ENCODE measurements at regions not wholly inside any gene's neighbourhood (a gene's known extent, or its start where the extent isn't known, plus 50 kb on each side); places are given as distances from the start of the nearest gene placed in this dataset.

DNA sequence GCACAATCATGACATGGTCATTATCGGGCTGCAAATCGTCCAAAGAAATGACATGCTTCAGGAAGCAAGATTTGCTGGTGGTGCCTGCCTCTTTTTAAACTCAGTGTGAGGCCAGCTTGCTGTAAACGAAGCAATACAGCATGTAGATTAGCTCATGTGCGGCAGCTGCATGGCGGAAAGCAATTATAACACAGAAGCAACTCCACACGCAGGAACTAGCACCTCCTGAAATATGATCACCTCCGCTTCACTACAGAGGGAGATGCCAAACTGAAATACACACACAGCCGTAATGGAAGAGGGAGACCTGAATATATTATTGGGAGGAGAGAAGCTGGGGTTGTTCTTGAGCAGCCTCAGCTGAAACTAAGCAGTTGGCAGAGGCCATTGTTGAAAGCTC lies 312.5 kb downstream of the PSAT1 start:
- intact Hi-C loops (cut with DNase I; ENCODE audit: low total_unique reads), result no loop called here

DNA sequence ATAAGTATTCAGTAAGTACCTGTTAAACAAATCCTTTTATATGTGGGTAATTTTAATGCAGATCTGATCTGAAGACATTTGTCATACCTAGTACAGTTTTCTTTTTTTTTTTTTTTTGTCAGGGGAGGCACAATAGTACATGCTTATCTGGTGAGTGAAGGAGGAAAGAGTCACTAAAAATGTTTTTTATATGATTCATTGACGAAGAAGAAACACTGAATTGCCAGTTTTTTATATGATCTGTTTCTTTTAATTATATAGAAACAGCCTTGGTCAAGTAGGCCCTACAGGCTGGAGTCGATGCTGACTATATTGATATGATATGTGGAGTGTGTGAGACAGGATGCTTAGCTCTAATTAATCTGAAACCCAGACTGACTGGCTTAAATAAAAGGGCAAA lies 315.2 kb downstream of the PSAT1 start:
- Histone ChIP-seq H3K4me1 (peaks cover 0 to 3% of the 10 kb centered on the region in 2 donors), H3K36me3 (no peaks in the 10 kb centered on the region), H3K27ac (no peak overlapping the region), H3K27me3 (no peaks in the 10 kb centered on the region), H3K9me3 (no peaks in the 10 kb centered on the region), H3K4me3 (no peak overlapping the region)
- intact Hi-C loops (cut with DNase I; ENCODE audit: low total_unique reads) (no loop called here), in situ Hi-C loops (cut with MboI; ENCODE audit: low sequenced_read_pairs in 4 of 4) (no loop called here)
- no peak for DNase-seq
- no peak for ATAC-seq
- TF ChIP-seq, protein P1, sequence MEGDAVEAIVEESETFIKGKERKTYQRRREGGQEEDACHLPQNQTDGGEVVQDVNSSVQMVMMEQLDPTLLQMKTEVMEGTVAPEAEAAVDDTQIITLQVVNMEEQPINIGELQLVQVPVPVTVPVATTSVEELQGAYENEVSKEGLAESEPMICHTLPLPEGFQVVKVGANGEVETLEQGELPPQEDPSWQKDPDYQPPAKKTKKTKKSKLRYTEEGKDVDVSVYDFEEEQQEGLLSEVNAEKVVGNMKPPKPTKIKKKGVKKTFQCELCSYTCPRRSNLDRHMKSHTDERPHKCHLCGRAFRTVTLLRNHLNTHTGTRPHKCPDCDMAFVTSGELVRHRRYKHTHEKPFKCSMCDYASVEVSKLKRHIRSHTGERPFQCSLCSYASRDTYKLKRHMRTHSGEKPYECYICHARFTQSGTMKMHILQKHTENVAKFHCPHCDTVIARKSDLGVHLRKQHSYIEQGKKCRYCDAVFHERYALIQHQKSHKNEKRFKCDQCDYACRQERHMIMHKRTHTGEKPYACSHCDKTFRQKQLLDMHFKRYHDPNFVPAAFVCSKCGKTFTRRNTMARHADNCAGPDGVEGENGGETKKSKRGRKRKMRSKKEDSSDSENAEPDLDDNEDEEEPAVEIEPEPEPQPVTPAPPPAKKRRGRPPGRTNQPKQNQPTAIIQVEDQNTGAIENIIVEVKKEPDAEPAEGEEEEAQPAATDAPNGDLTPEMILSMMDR (IDR thresholded peaks at IDR 0.05 in 4 of 5, conservative IDR thresholded peaks at IDR 0.05 in 1 of 5), result no peak
- TF ChIP-seq POLR2A (IDR thresholded peaks at IDR 0.05), result no peak

More for the DNA sequence above, 312.5 kb downstream of the PSAT1 start:
- Histone ChIP-seq H3K9me3 (no peaks in the 10 kb centered on the region), H3K36me3 (no peaks in the 10 kb centered on the region), H3K27ac (no peak overlapping the region), H3K27me3 (no peaks in the 10 kb centered on the region), H3K4me3 (no peak overlapping the region), H3K4me1 (peaks cover 0 to 3% of the 10 kb centered on the region in 2 donors)
- DNase-seq, result no peak
- in situ Hi-C loops (cut with MboI; ENCODE audit: low sequenced_read_pairs in 4 of 4), result no loop called here
- ATAC-seq, result no peak
- TF ChIP-seq, protein P1 (IDR thresholded peaks at IDR 0.05 in 4 of 5, conservative IDR thresholded peaks at IDR 0.05 in 1 of 5), result no peak
- TF ChIP-seq POLR2A (IDR thresholded peaks at IDR 0.05), result no peak

DNA sequence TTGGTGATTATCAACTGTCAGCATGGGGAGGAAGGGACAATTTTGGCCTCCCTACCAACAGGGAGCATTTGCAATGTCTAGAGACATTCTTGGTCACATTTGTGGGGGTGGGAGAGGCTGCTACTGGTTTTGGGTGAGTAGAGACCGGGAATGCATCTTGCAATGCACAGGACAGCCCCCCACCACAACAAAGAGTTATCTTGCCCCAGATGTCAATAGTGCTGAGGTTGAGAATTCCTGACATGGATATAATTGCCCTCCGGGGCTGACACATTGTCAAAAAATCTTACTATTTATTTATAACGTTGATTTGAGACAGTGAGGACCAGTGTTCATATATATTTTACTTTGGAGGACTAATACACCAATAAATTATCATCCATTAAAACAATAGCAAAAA lies 316.1 kb downstream of the PSAT1 start:
- Histone ChIP-seq H3K36me3 (no peaks in the 10 kb centered on the region), H3K4me3 (no peak overlapping the region), H3K9me3 (no peaks in the 10 kb centered on the region), H3K27ac (no peak overlapping the region), H3K27me3 (no peaks in the 10 kb centered on the region), H3K4me1 (peaks cover 0 to 3% of the 10 kb centered on the region in 2 donors)
- intact Hi-C loops (cut with DNase I; ENCODE audit: low total_unique reads) (no loop called here), in situ Hi-C loops (cut with MboI; ENCODE audit: low sequenced_read_pairs in 4 of 4) (no loop called here)
- TF ChIP-seq, protein P1 (IDR thresholded peaks at IDR 0.05 in 4 of 5, conservative IDR thresholded peaks at IDR 0.05 in 1 of 5), result no peak
- no peak for TF ChIP-seq POLR2A (IDR thresholded peaks at IDR 0.05)
- ATAC-seq, result no peak
- DNase-seq, result no peak

DNA sequence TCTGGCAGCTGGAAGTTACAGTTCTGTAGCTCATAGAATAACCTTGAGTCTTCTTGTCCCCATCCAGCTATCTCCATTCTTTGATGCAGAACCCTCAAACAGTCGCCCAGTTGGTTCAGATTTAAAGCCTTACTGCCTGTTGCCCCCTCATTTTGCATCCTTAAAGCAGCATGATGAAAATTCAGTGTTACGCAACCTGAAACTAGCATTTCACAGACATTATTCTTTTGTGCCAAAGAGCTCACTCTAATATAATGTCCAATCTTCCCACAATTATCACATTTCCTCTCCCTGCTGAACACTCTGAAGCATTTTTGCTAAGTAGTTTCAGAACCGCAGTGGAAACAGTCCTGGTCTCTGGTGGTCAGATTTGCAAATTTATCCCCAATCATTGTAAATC lies 318.0 kb downstream of the PSAT1 start:
- no peak for DNase-seq
- in situ Hi-C loops (cut with MboI; ENCODE audit: low sequenced_read_pairs in 4 of 4) (no loop called here), intact Hi-C loops (cut with DNase I; ENCODE audit: low total_unique reads) (no loop called here)
- no peak overlapping the region for H3K4me3 ChIP-seq
- no peak for ATAC-seq
- H3K36me3 ChIP-seq, result no peaks in the 10 kb centered on the region
- H3K27me3 ChIP-seq, result no peaks in the 10 kb centered on the region
- H3K4me1 ChIP-seq, result no peaks in the 10 kb centered on the region
- no peak for TF ChIP-seq POLR2A (IDR thresholded peaks at IDR 0.05)
- TF ChIP-seq, protein P1 (IDR thresholded peaks at IDR 0.05 in 4 of 5, conservative IDR thresholded peaks at IDR 0.05 in 1 of 5), result no peak
- no peak overlapping the region for H3K27ac ChIP-seq
- no peaks in the 10 kb centered on the region for H3K9me3 ChIP-seq

DNA sequence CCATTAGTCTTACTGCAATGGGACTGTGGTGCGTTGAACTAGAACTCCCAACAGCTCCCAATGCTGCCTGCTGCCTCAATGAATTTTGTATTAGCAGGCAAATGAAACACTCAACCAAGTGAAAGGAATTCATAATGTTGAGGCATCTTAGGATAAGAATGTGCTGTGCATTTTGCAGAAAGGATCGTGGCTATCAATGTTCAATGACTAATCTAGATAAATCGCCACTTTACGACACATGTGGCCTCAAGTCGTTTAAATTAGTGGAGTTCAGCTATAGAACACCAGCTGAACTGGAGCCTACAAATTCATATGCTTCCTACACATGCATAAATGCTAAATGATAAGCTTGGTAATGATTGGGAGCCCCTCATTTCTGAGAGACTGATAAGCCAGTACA lies 318.4 kb downstream of the PSAT1 start:
- no peak overlapping the region for H3K27ac ChIP-seq
- DNase-seq (no peak), ATAC-seq (no peak)
- intact Hi-C loops (cut with DNase I; ENCODE audit: low total_unique reads), result no loop called here
- H3K27me3 ChIP-seq, result no peaks in the 10 kb centered on the region
- H3K4me1 ChIP-seq, result no peaks in the 10 kb centered on the region
- in situ Hi-C loops (cut with MboI; ENCODE audit: low sequenced_read_pairs in 4 of 4), result no loop called here
- H3K9me3 ChIP-seq, result no peaks in the 10 kb centered on the region
- H3K4me3 ChIP-seq, result no peak overlapping the region
- TF ChIP-seq, protein P1 (IDR thresholded peaks at IDR 0.05 in 4 of 5, conservative IDR thresholded peaks at IDR 0.05 in 1 of 5), result no peak
- TF ChIP-seq POLR2A (IDR thresholded peaks at IDR 0.05), result no peak
- H3K36me3 ChIP-seq, result no peaks in the 10 kb centered on the region

Data from gastrocnemius medialis (tissue), 4 donors.